CD14-positive monocyte (primary cell): ENCODE measurements at regions not wholly inside any gene's neighbourhood (a gene's known extent, or its start where the extent isn't known, plus 50 kb on each side); places are given as distances from the start of the nearest gene placed in this dataset.

ENCODE experiments used
- DNase-seq, 3 donors: peaks; one replicate each; pipeline ENCODE4 v3.0.0-alpha.2; 2011 to 2022
- H2AFZ ChIP-seq: 2 replicates; pipeline ENCODE4 v1.6.0; 2012; ENCODE audit warnings: mild to moderate bottlenecking, low read depth, low read length, inconsistent platforms; ENCODE audit not compliant: insufficient read depth, poor library complexity, severe bottlenecking
- H3K27ac ChIP-seq, 2 donors: 1 replicate in 1 of 2; 2 replicates in 1 of 2; pipeline ENCODE4 v1.5.1; 2012 to 2013; ENCODE audit warnings: low read length in 2 of 2, control low read depth in 1 of 2, inconsistent platforms in 1 of 2, low read depth in 1 of 2, mild to moderate bottlenecking in 1 of 2
- H3K27me3 ChIP-seq, 2 donors: one replicate each; pipeline versions ENCODE4 v1.6.0 to v1.6.1; 2011 to 2013; ENCODE audit warnings: low read length in 2 of 2; ENCODE audit not compliant: control insufficient read depth in 2 of 2, insufficient read depth in 2 of 2
- H3K36me3 ChIP-seq, 2 donors: replicated peaks in 1 of 2; 1 replicate in 1 of 2; 2 replicates in 1 of 2; pipeline versions ENCODE4 v1.5.1 to v1.6.1; 2012 to 2013; ENCODE audit warnings: low read length in 2 of 2, control low read depth in 1 of 2, inconsistent platforms in 1 of 2, mild to moderate bottlenecking in 1 of 2; ENCODE audit not compliant: insufficient read depth in 2 of 2, control insufficient read depth in 1 of 2
- H3K4me1 ChIP-seq, 2 donors: 1 replicate in 1 of 2; 2 replicates in 1 of 2; pipeline versions ENCODE4 v1.5.1 to v1.6.1; 2012 to 2013; ENCODE audit warnings: low read length in 2 of 2, control low read depth in 1 of 2, inconsistent platforms in 1 of 2, mild to moderate bottlenecking in 1 of 2, moderate library complexity in 1 of 2; ENCODE audit not compliant: insufficient read depth in 2 of 2, control insufficient read depth in 1 of 2
- H3K4me2 ChIP-seq: replicated peaks from 2 replicates; pipeline ENCODE3; 2012; ENCODE audit warnings: low read length, moderate library complexity, mild to moderate bottlenecking; ENCODE audit not compliant: poor library complexity, severe bottlenecking; ENCODE audit errors: extremely low read depth
- H3K4me3 ChIP-seq, 3 experiments: fragments of 200-600 bp in 1 of 3; sonication (generic) in 1 of 3; replicated peaks in 1 of 3; 1 replicate in 2 of 3; 2 replicates in 1 of 3; pipeline ENCODE4 v1.5.1; 2011 to 2013; ENCODE audit warnings: low read length in 3 of 3, mild to moderate bottlenecking in 3 of 3, control low read depth in 2 of 3, low read depth in 2 of 3, inconsistent platforms in 1 of 3, moderate library complexity in 1 of 3
- H3K79me2 ChIP-seq: 2 replicates; pipeline ENCODE4 v1.6.0; 2012; ENCODE audit warnings: mild to moderate bottlenecking, control low read depth, inconsistent platforms, low read length, moderate library complexity; ENCODE audit not compliant: insufficient read depth
- H3K9ac ChIP-seq: 2 replicates; pipeline ENCODE4 v1.6.0; 2017; ENCODE audit warnings: low read length, mild to moderate bottlenecking; ENCODE audit not compliant: insufficient read depth, poor library complexity, severe bottlenecking
- H3K9me3 ChIP-seq, 2 donors: replicated peaks in 1 of 2; 1 replicate in 1 of 2; 2 replicates in 1 of 2; pipeline versions ENCODE4 v1.5.1 to v1.6.1; 2012 to 2013; ENCODE audit warnings: low read length in 2 of 2, control low read depth in 1 of 2; ENCODE audit not compliant: control insufficient read depth in 1 of 2, insufficient read depth in 1 of 2
- H4K20me1 ChIP-seq: 2 replicates; pipeline ENCODE4 v1.6.0; 2012; ENCODE audit warnings: mild to moderate bottlenecking, low read length, control low read depth, moderate library complexity; ENCODE audit not compliant: insufficient read depth
- H3K27ac Mint-ChIP-seq, 7 donors: one replicate each; pipeline ENCODE4 v1.8.0; 2020; ENCODE audit warnings: mild to moderate bottlenecking in 7 of 7, mixed read lengths in 7 of 7, moderate library complexity in 6 of 7, inconsistent platforms in 2 of 7
- H3K27me3 Mint-ChIP-seq, 3 donors: one replicate each; pipeline ENCODE4 v1.8.0; 2021 to 2022; ENCODE audit warnings: low read depth in 3 of 3, mild to moderate bottlenecking in 3 of 3, mixed read lengths in 3 of 3, moderate library complexity in 3 of 3, inconsistent platforms in 1 of 3
- H3K36me3 Mint-ChIP-seq, 2 donors: one replicate each; pipeline ENCODE4 v1.8.0; 2020; ENCODE audit warnings: mixed read lengths in 2 of 2, inconsistent platforms in 1 of 2, mild to moderate bottlenecking in 1 of 2
- H3K4me1 Mint-ChIP-seq: one replicate; pipeline ENCODE4 v1.8.0; 2020; ENCODE audit warnings: mild to moderate bottlenecking, mixed read lengths
- H3K4me3 Mint-ChIP-seq, 2 donors: one replicate each; pipeline ENCODE4 v1.8.0; 2020; ENCODE audit warnings: mild to moderate bottlenecking in 2 of 2, mixed read lengths in 2 of 2, moderate library complexity in 1 of 2
- H3K9me3 Mint-ChIP-seq, 7 donors: one replicate each; pipeline ENCODE4 v1.8.0; 2020 to 2022; ENCODE audit warnings: mixed read lengths in 7 of 7, mild to moderate bottlenecking in 6 of 7, moderate library complexity in 6 of 7, inconsistent platforms in 2 of 7
- WGBS: methylation state at CpG from one replicate; pipeline ENCODE4 v1.1.5; 2013; ENCODE audit warnings: missing lambda C conversion rate; ENCODE audit not compliant: insufficient coverage; 5-methylcytosine and 5-hydroxymethylcytosine counted together
- intact Hi-C, 2 donors: fragments of 100-400 bp; cut with micrococcal nuclease; formaldehyde crosslinking; loops; one replicate each; pipeline versions ENCODE4 v1.15.0 to v1.15.1; 2023
- TF ChIP-seq, protein P1 (sequence below): fragments of 200-600 bp; IDR thresholded peaks from one replicate; pipeline ENCODE4 v1.8.0; 2022; ENCODE audit warnings: antibody characterized with exemption, mild to moderate bottlenecking

DNA sequence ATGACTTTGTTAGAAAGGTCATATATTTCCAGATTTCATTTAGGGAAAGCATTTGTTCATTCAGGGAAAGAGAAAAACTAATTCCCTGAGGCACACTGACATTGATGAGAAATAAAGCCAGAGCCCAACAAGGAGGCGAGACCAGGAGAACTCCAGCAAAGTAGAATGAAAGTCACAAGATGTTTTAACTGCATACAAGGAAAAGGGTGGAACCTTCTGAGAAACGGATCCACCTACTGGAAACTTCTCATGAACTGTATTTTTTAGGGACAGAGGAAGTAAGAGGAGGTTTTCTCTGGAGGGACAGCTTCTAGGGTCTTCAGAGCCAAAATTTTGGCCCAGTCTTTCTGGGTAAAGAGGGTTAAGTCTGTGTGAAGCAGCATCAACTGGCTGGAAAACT is 548.2 kb upstream of the PIK3C3 start:
- H3K4me1 Mint-ChIP-seq: no peaks in the 10 kb centered on the region
- DNase-seq: no peak
- Histone ChIP-seq H3K36me3 (no peaks in the 10 kb centered on the region), H3K79me2 (no peaks in the 10 kb centered on the region), H3K9ac (no peak overlapping the region), H3K4me2 (no peak overlapping the region), H4K20me1 (no peaks in the 10 kb centered on the region), H3K4me1 (no peaks in the 10 kb centered on the region), H3K9me3 (no peaks in the 10 kb centered on the region), H3K27ac (no peak overlapping the region), H3K27me3 (no peaks in the 10 kb centered on the region), H2AFZ (no peak overlapping the region), H3K4me3 (no peak overlapping the region)
- H3K27me3 Mint-ChIP-seq: no peaks in the 10 kb centered on the region
- TF ChIP-seq, protein P1, sequence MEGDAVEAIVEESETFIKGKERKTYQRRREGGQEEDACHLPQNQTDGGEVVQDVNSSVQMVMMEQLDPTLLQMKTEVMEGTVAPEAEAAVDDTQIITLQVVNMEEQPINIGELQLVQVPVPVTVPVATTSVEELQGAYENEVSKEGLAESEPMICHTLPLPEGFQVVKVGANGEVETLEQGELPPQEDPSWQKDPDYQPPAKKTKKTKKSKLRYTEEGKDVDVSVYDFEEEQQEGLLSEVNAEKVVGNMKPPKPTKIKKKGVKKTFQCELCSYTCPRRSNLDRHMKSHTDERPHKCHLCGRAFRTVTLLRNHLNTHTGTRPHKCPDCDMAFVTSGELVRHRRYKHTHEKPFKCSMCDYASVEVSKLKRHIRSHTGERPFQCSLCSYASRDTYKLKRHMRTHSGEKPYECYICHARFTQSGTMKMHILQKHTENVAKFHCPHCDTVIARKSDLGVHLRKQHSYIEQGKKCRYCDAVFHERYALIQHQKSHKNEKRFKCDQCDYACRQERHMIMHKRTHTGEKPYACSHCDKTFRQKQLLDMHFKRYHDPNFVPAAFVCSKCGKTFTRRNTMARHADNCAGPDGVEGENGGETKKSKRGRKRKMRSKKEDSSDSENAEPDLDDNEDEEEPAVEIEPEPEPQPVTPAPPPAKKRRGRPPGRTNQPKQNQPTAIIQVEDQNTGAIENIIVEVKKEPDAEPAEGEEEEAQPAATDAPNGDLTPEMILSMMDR: no peak
- H3K9me3 Mint-ChIP-seq: peaks cover 0 to 5% (median 0%) of the 10 kb centered on the region in 7 donors
- intact Hi-C loops: no loop called here
- H3K4me3 Mint-ChIP-seq: no peak overlapping the region
- no peaks in the 10 kb centered on the region for H3K36me3 Mint-ChIP-seq
- no peak overlapping the region for H3K27ac Mint-ChIP-seq
- 93% methylated on average over 2 of the region's 2 CpGs for WGBS

DNA sequence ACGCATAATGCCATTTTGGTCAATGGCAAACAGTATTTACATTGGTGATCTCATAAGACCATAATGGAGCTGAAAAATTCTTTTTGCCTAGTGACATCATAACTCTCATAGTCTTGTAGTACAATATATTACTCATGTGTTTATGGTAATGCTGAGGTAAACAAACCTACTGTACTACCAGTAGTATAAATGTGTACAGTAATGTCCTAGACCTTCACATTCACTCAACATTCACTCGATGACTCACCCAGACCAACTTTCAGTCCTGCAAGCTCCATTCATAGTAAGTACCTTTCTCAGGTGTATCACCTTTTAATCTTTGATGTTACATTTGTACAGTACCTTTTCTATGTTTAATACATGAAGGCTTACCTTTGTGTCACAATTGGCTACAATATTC is 558.2 kb upstream of the PIK3C3 start:
- no peak overlapping the region for H3K9ac ChIP-seq
- Mint-ChIP-seq H3K9me3 (no peaks in the 10 kb centered on the region), H3K4me3 (no peak overlapping the region), H3K4me1 (no peaks in the 10 kb centered on the region), H3K27ac (no peak overlapping the region), H3K36me3 (no peaks in the 10 kb centered on the region), H3K27me3 (peaks cover 0 to 4% (median under 1%) of the 10 kb centered on the region in 3 donors)
- H3K4me3 ChIP-seq: no peak overlapping the region
- H3K27ac ChIP-seq: no peak overlapping the region
- H2AFZ ChIP-seq: no peak overlapping the region
- no CpG with 5 or more reads among the region's 2 CpGs for WGBS
- no peak for DNase-seq
- no peaks in the 10 kb centered on the region for H3K27me3 ChIP-seq
- intact Hi-C loops: no loop called here
- H3K9me3 ChIP-seq: no peaks in the 10 kb centered on the region
- H3K36me3 ChIP-seq: no peaks in the 10 kb centered on the region
- TF ChIP-seq, protein P1: no peak
- no peaks in the 10 kb centered on the region for H3K79me2 ChIP-seq
- no peak overlapping the region for H3K4me2 ChIP-seq
- H4K20me1 ChIP-seq: no peaks in the 10 kb centered on the region
- H3K4me1 ChIP-seq: no peaks in the 10 kb centered on the region
